PFSK-1 (cell line): ENCODE measurements at regions not wholly inside any gene's neighbourhood (a gene's known extent, or its start where the extent isn't known, plus 50 kb on each side); places are given as distances from the start of the nearest gene placed in this dataset.

Experiments used
- FOXP2 ChIP-seq: optimal IDR thresholded peaks from 2 replicates; pipeline ENCODE3; 2011; ENCODE audit warnings: borderline replicate concordance, control low read depth, inconsistent platforms; ENCODE audit not compliant: insufficient read depth; ENCODE audit errors: extremely low read length, extremely low read depth
- POLR2AphosphoS5 ChIP-seq: IDR thresholded peaks from 2 replicates; pipeline ENCODE4 v1.6.1; 2012; ENCODE audit warnings: low read depth, mild to moderate bottlenecking, control low read depth, low read length, moderate library complexity
- SIN3A ChIP-seq: IDR thresholded peaks from 2 replicates; pipeline ENCODE4 v1.6.1; 2012; ENCODE audit warnings: mild to moderate bottlenecking, low read length, moderate library complexity, borderline replicate concordance; ENCODE audit not compliant: insufficient read depth
- TAF1 ChIP-seq: IDR thresholded peaks from 2 replicates; pipeline ENCODE4 v1.6.1; 2012; ENCODE audit warnings: low read length, control low read depth, borderline replicate concordance; ENCODE audit not compliant: insufficient read depth
- TF ChIP-seq, protein P1 (sequence below), 2 experiments: IDR thresholded peaks; 2 replicates each; pipeline versions ENCODE4 v1.6.1 to v1.8.0; 2011 to 2012; ENCODE audit warnings: low read depth in 2 of 2, low read length in 2 of 2, control low read depth in 1 of 2, inconsistent platforms in 1 of 2, mild to moderate bottlenecking in 1 of 2, moderate library complexity in 1 of 2; ENCODE audit not compliant: insufficient read depth in 1 of 2

DNA sequence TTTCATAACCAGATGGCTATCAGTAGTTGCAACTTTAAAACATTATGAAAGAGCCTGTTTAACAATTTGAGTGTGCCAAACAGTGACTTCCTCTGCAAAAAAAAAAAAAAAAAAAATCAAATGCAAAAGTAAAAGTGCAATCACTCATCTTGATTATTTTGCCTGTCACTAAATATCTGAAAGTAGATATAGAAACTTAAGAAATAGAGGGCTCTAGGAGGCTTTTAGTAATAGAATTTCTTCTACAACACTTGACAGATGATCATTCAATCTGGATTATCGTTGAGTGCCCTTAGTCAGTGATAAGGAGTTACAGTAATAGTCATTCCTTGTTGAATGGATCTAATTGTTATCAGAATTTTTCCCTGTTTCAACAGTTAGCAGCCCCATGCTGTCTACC is 101.8 kb downstream of the CETN3 start:
- no peak for TF ChIP-seq POLR2AphosphoS5
- TF ChIP-seq FOXP2 = no peak
- no peak for TF ChIP-seq SIN3A
- TF ChIP-seq, protein P1, sequence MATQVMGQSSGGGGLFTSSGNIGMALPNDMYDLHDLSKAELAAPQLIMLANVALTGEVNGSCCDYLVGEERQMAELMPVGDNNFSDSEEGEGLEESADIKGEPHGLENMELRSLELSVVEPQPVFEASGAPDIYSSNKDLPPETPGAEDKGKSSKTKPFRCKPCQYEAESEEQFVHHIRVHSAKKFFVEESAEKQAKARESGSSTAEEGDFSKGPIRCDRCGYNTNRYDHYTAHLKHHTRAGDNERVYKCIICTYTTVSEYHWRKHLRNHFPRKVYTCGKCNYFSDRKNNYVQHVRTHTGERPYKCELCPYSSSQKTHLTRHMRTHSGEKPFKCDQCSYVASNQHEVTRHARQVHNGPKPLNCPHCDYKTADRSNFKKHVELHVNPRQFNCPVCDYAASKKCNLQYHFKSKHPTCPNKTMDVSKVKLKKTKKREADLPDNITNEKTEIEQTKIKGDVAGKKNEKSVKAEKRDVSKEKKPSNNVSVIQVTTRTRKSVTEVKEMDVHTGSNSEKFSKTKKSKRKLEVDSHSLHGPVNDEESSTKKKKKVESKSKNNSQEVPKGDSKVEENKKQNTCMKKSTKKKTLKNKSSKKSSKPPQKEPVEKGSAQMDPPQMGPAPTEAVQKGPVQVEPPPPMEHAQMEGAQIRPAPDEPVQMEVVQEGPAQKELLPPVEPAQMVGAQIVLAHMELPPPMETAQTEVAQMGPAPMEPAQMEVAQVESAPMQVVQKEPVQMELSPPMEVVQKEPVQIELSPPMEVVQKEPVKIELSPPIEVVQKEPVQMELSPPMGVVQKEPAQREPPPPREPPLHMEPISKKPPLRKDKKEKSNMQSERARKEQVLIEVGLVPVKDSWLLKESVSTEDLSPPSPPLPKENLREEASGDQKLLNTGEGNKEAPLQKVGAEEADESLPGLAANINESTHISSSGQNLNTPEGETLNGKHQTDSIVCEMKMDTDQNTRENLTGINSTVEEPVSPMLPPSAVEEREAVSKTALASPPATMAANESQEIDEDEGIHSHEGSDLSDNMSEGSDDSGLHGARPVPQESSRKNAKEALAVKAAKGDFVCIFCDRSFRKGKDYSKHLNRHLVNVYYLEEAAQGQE (IDR thresholded peaks at IDR 0.05; ENCODE audit: insufficient read depth in 1 of 2, low read depth in 2 of 2, low read length in 2 of 2) = no peak
- TF ChIP-seq TAF1 = no peak

DNA sequence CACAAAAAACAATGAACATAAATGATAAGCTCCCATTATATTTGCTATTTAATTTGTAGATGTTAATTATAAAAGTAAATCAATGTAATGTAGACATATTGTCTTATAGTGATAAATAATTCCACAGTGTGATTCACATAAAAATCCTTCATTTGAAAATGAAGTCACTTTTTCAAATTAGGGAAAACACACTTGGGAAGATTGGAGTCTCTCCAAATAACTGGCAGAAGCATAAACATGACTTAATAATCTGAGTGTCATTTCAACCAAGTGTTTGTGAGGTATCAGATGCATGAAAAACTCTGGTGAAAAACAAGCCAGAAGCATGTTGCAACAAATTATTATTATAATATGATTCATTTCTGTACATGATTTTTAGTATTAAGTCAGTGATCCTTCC is 102.2 kb downstream of the CETN3 start:
- TF ChIP-seq POLR2AphosphoS5 (no peak), SIN3A (no peak), TAF1 (no peak), FOXP2 (no peak)
- TF ChIP-seq, protein P1 (IDR thresholded peaks at IDR 0.05; ENCODE audit: insufficient read depth in 1 of 2, low read depth in 2 of 2, low read length in 2 of 2) = no peak

DNA sequence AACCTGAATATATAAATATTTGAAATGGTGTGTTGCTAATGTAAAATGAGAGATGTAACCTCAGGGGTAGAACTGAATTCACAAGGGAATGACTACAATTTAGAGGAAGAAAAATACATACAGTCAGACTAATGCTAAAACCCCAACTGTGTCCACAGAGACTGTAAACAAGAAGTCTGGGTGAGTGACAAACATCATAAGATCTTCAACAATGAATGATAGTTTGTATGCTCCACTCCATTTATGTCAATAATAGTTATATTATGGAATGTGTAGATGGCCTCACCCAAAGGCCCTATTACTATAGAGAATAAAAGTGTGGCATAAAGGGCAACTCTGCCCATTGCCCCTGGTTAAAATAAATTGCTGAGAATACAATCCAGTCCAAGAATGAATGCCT is 102.9 kb downstream of the CETN3 start:
- TF ChIP-seq SIN3A = no peak
- TF ChIP-seq, protein P1 (IDR thresholded peaks at IDR 0.05; ENCODE audit: insufficient read depth in 1 of 2, low read depth in 2 of 2, low read length in 2 of 2) = no peak
- TF ChIP-seq FOXP2 = no peak
- TF ChIP-seq TAF1 = no peak
- no peak for TF ChIP-seq POLR2AphosphoS5

DNA sequence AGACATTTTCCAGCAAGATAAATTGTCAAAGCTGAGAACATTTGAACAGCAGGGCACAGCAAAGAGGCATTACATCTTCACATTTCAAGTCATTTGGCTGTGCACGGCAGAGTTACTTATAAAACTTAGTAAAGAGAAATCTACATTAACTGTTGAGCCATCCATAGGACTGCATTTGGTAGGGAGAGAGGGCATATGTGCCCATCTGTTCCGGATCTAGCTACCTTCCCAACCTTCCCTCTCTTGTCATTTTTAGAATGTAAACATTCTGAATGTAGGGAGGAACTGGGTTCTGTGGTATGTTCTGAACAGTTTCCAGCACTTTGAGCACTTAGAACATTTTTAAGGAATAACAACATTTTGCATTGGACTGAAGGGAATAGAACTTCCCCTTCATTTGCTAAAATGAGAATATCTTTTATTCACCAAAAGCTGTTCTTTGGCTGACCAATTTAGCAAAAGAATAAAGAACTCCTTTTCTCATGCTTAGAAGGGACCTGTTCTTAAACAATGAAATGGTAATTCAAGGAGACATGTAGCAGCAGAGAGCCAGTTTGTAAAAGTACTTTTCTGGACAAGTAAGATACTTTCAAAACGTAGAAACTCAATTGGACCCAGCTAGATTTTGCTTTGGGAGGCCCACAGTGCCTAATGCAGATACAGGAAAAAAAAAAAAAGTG is 104.4 kb downstream of the CETN3 start:
- no peak for TF ChIP-seq TAF1
- TF ChIP-seq POLR2AphosphoS5 = no peak
- no peak for TF ChIP-seq FOXP2
- no peak for TF ChIP-seq SIN3A
- TF ChIP-seq, protein P1 (IDR thresholded peaks at IDR 0.05; ENCODE audit: insufficient read depth in 1 of 2, low read depth in 2 of 2, low read length in 2 of 2) = no peak

DNA sequence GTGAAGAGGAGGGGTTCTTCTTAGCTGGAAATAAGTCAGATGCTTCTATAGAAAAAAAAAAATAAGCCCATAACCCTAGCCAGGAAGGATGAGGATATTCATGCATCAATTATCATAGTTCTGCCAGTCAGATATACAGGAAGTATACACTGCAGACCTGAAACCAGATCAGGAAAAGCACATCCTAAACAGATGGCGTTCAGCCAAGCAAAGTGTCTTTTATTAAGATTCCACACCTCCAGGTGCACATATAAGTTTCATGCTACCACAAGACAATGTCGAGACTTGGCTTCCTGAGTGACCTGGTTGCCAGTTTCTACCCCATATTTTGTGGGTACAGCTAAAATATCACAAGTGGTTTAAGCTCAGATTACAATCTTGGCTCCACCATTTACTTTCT is 108.3 kb downstream of the CETN3 start:
- no peak for TF ChIP-seq POLR2AphosphoS5
- TF ChIP-seq SIN3A = no peak
- no peak for TF ChIP-seq TAF1
- TF ChIP-seq FOXP2 = no peak
- TF ChIP-seq, protein P1 (IDR thresholded peaks at IDR 0.05; ENCODE audit: insufficient read depth in 1 of 2, low read depth in 2 of 2, low read length in 2 of 2) = no peak
